ENCODE measurements at regions not wholly inside any gene's neighbourhood (a gene's known extent, or its start where the extent isn't known, plus 50 kb on each side); places are given as distances from the start of the nearest gene placed in this dataset.

- TF ChIP-seq POLR2A (IDR thresholded peaks at IDR 0.05), result no peak
- no peak for TF ChIP-seq CTCF (IDR thresholded peaks at IDR 0.05)
Measured at GRCh38 chr7:84841809-84842208, 345.0 kb downstream of the SEMA3D start.

All from right lobe of liver (tissue), 4 donors.